ENCODE measurements at regions not wholly inside any gene's neighbourhood (a gene's known extent, or its start where the extent isn't known, plus 50 kb on each side); places are given as distances from the start of the nearest gene placed in this dataset.

GRCh38 chr10:33993917-33994316 is 659.5 kb upstream of the NRP1 start:
- no peaks in the 10 kb centered on the region for H3K79me2 ChIP-seq (ENCODE audit: control insufficient read depth, insufficient read depth, low read length, poor library complexity)
- no peaks in the 10 kb centered on the region for H3K79me1 ChIP-seq (ENCODE audit: low read length)
- no CpG with 5 or more reads among the region's 5 CpGs for WGBS (ENCODE audit: extremely low coverage, insufficient coverage, insufficient read length)
- no peak overlapping the region for H3K9ac ChIP-seq (ENCODE audit: low read length)
- no peak overlapping the region for H3K4ac ChIP-seq (ENCODE audit: low read depth, low read length)
- H2BK120ac ChIP-seq (ENCODE audit: insufficient read depth, low read length, poor library complexity) = no peak overlapping the region
- H3K9me3 ChIP-seq (ENCODE audit: insufficient read depth, low read depth, low read length) = no peaks in the 10 kb centered on the region
- H2BK5ac ChIP-seq (ENCODE audit: low read depth, low read length, poor library complexity) = no peak overlapping the region
- H3K4me2 ChIP-seq (ENCODE audit: low read length) = no peak overlapping the region
- no peak overlapping the region for H3K23ac ChIP-seq (ENCODE audit: low read length)
- no peak overlapping the region for H2AK5ac ChIP-seq (ENCODE audit: low read length)
- no peak overlapping the region for H4K91ac ChIP-seq (ENCODE audit: low read depth, low read length)
- no peak overlapping the region for H3K27ac ChIP-seq (ENCODE audit: low read depth, low read length)
- H3K27me3 ChIP-seq (ENCODE audit: insufficient read depth, low read length) = no peaks in the 10 kb centered on the region
- no peaks in the 10 kb centered on the region for H3K36me3 ChIP-seq (ENCODE audit: control insufficient read depth in 1 of 2, insufficient read depth in 2 of 2, low read length in 2 of 2)
- no peak overlapping the region for H3K4me3 ChIP-seq (ENCODE audit: low read depth, low read length)
- no peak overlapping the region for H2BK12ac ChIP-seq (ENCODE audit: low read length)
- no peak overlapping the region for H3K14ac ChIP-seq (ENCODE audit: low read length)
- H4K8ac ChIP-seq (ENCODE audit: low read depth, low read length) = no peak overlapping the region
- no peak overlapping the region for H4K12ac ChIP-seq (ENCODE audit: low read depth, low read length)
- no peak for DNase-seq
- no peak overlapping the region for H2AFZ ChIP-seq (ENCODE audit: insufficient read depth, low read length, poor library complexity)
- no peak overlapping the region for H3K18ac ChIP-seq (ENCODE audit: low read length)
- H3K4me1 ChIP-seq (ENCODE audit: control insufficient read depth in 1 of 2, insufficient read depth in 2 of 2, low read length in 2 of 2) = no peaks in the 10 kb centered on the region

DNA sequence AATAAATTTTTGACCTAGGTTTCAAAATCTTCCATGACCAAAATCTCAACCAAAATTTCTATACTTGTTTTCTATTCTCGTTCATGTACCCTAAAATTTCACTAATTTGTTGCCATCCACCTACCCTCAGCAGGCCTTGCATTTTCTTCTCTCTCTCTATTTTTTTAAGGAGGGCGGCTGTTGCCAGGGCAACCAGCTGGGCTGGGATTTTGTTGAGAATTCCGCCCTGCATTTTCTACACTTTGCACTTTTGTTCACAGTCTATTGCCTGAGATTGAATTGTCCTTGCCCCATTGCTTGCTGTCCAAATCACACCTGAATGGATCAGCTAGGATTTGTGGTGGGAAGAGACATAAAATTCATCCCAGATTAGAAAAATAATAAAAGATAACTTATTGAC is 657.5 kb upstream of the NRP1 start:
- Histone ChIP-seq H3K27ac (ENCODE audit: low read depth, low read length) (no peak overlapping the region), H3K14ac (ENCODE audit: low read length) (no peak overlapping the region), H4K12ac (ENCODE audit: low read depth, low read length) (no peak overlapping the region), H3K4me2 (ENCODE audit: low read length) (no peak overlapping the region), H2BK12ac (ENCODE audit: low read length) (no peak overlapping the region), H4K8ac (ENCODE audit: low read depth, low read length) (no peak overlapping the region), H2BK5ac (ENCODE audit: low read depth, low read length, poor library complexity) (no peak overlapping the region), H3K4ac (ENCODE audit: low read depth, low read length) (no peak overlapping the region), H3K27me3 (ENCODE audit: insufficient read depth, low read length) (no peaks in the 10 kb centered on the region), H3K79me1 (ENCODE audit: low read length) (no peaks in the 10 kb centered on the region), H3K9me3 (ENCODE audit: insufficient read depth, low read depth, low read length) (no peaks in the 10 kb centered on the region), H2AK5ac (ENCODE audit: low read length) (no peak overlapping the region), H3K4me1 (ENCODE audit: control insufficient read depth in 1 of 2, insufficient read depth in 2 of 2, low read length in 2 of 2) (no peaks in the 10 kb centered on the region), H2BK120ac (ENCODE audit: insufficient read depth, low read length, poor library complexity) (no peak overlapping the region), H3K36me3 (ENCODE audit: control insufficient read depth in 1 of 2, insufficient read depth in 2 of 2, low read length in 2 of 2) (no peaks in the 10 kb centered on the region), H3K23ac (ENCODE audit: low read length) (no peak overlapping the region), H3K18ac (ENCODE audit: low read length) (no peak overlapping the region), H4K91ac (ENCODE audit: low read depth, low read length) (no peak overlapping the region), H3K79me2 (ENCODE audit: control insufficient read depth, insufficient read depth, low read length, poor library complexity) (no peaks in the 10 kb centered on the region), H2AFZ (ENCODE audit: insufficient read depth, low read length, poor library complexity) (no peak overlapping the region), H3K9ac (ENCODE audit: low read length) (no peak overlapping the region), H3K4me3 (ENCODE audit: low read depth, low read length) (no peak overlapping the region)
- no peak for DNase-seq
- WGBS (ENCODE audit: extremely low coverage, insufficient coverage, insufficient read length) = no CpG with 5 or more reads among the region's 3 CpGs

GRCh38 chr10:33986515-33986914 is 652.0 kb upstream of the NRP1 start:
- Histone ChIP-seq H3K4me1 (ENCODE audit: control insufficient read depth in 1 of 2, insufficient read depth in 2 of 2, low read length in 2 of 2) (peaks cover 0 to 2% of the 10 kb centered on the region in 2 experiments), H3K27me3 (ENCODE audit: insufficient read depth, low read length) (no peaks in the 10 kb centered on the region), H3K4me2 (ENCODE audit: low read length) (no peak overlapping the region), H2AFZ (ENCODE audit: insufficient read depth, low read length, poor library complexity) (no peak overlapping the region), H3K4me3 (ENCODE audit: low read depth, low read length) (no peak overlapping the region), H3K9ac (ENCODE audit: low read length) (no peak overlapping the region), H3K79me2 (ENCODE audit: control insufficient read depth, insufficient read depth, low read length, poor library complexity) (no peaks in the 10 kb centered on the region), H3K27ac (ENCODE audit: low read depth, low read length) (no peak overlapping the region), H2AK5ac (ENCODE audit: low read length) (no peak overlapping the region), H3K79me1 (ENCODE audit: low read length) (no peaks in the 10 kb centered on the region), H3K9me3 (ENCODE audit: insufficient read depth, low read depth, low read length) (no peaks in the 10 kb centered on the region), H3K18ac (ENCODE audit: low read length) (no peak overlapping the region), H3K36me3 (ENCODE audit: control insufficient read depth in 1 of 2, insufficient read depth in 2 of 2, low read length in 2 of 2) (no peaks in the 10 kb centered on the region), H2BK120ac (ENCODE audit: insufficient read depth, low read length, poor library complexity) (no peak overlapping the region), H2BK12ac (ENCODE audit: low read length) (no peak overlapping the region), H3K4ac (ENCODE audit: low read depth, low read length) (no peak overlapping the region), H3K14ac (ENCODE audit: low read length) (no peak overlapping the region), H4K12ac (ENCODE audit: low read depth, low read length) (no peak overlapping the region), H4K91ac (ENCODE audit: low read depth, low read length) (no peak overlapping the region), H3K23ac (ENCODE audit: low read length) (no peak overlapping the region), H4K8ac (ENCODE audit: low read depth, low read length) (no peak overlapping the region), H2BK5ac (ENCODE audit: low read depth, low read length, poor library complexity) (no peak overlapping the region)
- DNase-seq = no peak
- WGBS (ENCODE audit: extremely low coverage, insufficient coverage, insufficient read length) = no CpG with 5 or more reads among the region's 4 CpGs

DNA sequence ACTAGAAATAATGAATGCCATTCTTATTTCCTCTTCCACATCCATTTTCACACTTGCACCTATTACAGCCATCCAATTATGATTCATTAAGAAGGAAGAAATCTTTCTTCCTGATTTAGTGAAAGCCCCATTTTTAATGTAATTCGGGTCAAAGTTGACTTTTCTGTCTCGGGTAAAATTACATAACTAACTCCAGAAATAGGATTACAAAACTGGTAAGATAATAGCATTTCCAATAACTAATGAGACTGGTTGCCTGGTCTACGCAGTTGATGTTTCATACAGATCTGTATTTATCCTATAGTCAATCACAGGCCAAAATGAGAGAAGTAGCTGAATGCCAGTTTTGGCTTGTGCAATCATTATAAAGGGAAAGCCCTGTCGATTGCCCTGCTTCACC is 651.5 kb upstream of the NRP1 start:
- Histone ChIP-seq H3K27me3 (ENCODE audit: insufficient read depth, low read length) (no peaks in the 10 kb centered on the region), H3K79me2 (ENCODE audit: control insufficient read depth, insufficient read depth, low read length, poor library complexity) (no peaks in the 10 kb centered on the region), H3K14ac (ENCODE audit: low read length) (no peak overlapping the region), H2BK120ac (ENCODE audit: insufficient read depth, low read length, poor library complexity) (no peak overlapping the region), H3K4me3 (ENCODE audit: low read depth, low read length) (no peak overlapping the region), H3K4me2 (ENCODE audit: low read length) (no peak overlapping the region), H3K9me3 (ENCODE audit: insufficient read depth, low read depth, low read length) (no peaks in the 10 kb centered on the region), H4K12ac (ENCODE audit: low read depth, low read length) (no peak overlapping the region), H3K9ac (ENCODE audit: low read length) (no peak overlapping the region), H2BK12ac (ENCODE audit: low read length) (no peak overlapping the region), H3K36me3 (ENCODE audit: control insufficient read depth in 1 of 2, insufficient read depth in 2 of 2, low read length in 2 of 2) (no peaks in the 10 kb centered on the region), H2AK5ac (ENCODE audit: low read length) (no peak overlapping the region), H3K23ac (ENCODE audit: low read length) (no peak overlapping the region), H3K27ac (ENCODE audit: low read depth, low read length) (no peak overlapping the region), H3K4me1 (ENCODE audit: control insufficient read depth in 1 of 2, insufficient read depth in 2 of 2, low read length in 2 of 2) (peaks cover 0 to 2% of the 10 kb centered on the region in 2 experiments), H2AFZ (ENCODE audit: insufficient read depth, low read length, poor library complexity) (no peak overlapping the region), H3K79me1 (ENCODE audit: low read length) (no peaks in the 10 kb centered on the region), H2BK5ac (ENCODE audit: low read depth, low read length, poor library complexity) (no peak overlapping the region), H3K18ac (ENCODE audit: low read length) (no peak overlapping the region), H4K8ac (ENCODE audit: low read depth, low read length) (no peak overlapping the region), H4K91ac (ENCODE audit: low read depth, low read length) (no peak overlapping the region), H3K4ac (ENCODE audit: low read depth, low read length) (no peak overlapping the region)
- no peak for DNase-seq
- no CpG with 5 or more reads among the region's 4 CpGs for whole genome bisulfite sequencing (ENCODE audit: extremely low coverage, insufficient coverage, insufficient read length)

Measured in trophoblast cell (in vitro differentiated cells and primary cell).